B cell (primary cell): ENCODE measurements at regions not wholly inside any gene's neighbourhood (a gene's known extent, or its start where the extent isn't known, plus 50 kb on each side); places are given as distances from the start of the nearest gene placed in this dataset.

Experiments
- ATAC-seq: fragments of 200-7000 bp; cut with Tn5 transposase; one replicate; pipeline ENCODE4 v1.10.0; 2021; ENCODE audit warnings: low read depth, mild to moderate bottlenecking, moderate number of reproducible peaks, moderate library complexity
- CTCF ChIA-PET: fragments of 350-600 bp; sonication (Branson Sonifier 250); formaldehyde crosslinking; loops from one replicate; lab custom pipeline; 2021; ENCODE audit warnings: antibody characterized with exemption, inconsistent platforms; lab: Charles Lee
- POLR2A ChIA-PET: fragments of 350-600 bp; sonication (Branson Sonifier 250); formaldehyde crosslinking; loops from one replicate; lab custom pipeline; 2021; ENCODE audit warnings: antibody characterized with exemption; lab: Charles Lee
- DNase-seq: peaks from one replicate; pipeline ENCODE4 v3.0.0; 2013
- H2AFZ ChIP-seq: 2 replicates; pipeline ENCODE4 v1.6.1; 2012; ENCODE audit warnings: mild to moderate bottlenecking, low read depth, low read length; ENCODE audit not compliant: insufficient read depth, poor library complexity, severe bottlenecking
- H3K27ac ChIP-seq, 2 donors: 1 replicate in 1 of 2; 2 replicates in 1 of 2; pipeline ENCODE4 v1.5.1; 2012 to 2013; ENCODE audit warnings: low read length in 2 of 2, mild to moderate bottlenecking in 2 of 2, moderate library complexity in 1 of 2
- H3K27me3 ChIP-seq, 4 experiments: fragments of 200-600 bp in 1 of 4; sonication (generic) in 1 of 4; replicated peaks in 1 of 4; 1 replicate in 2 of 4; 2 replicates in 2 of 4; pipeline versions ENCODE4 v1.6.1 to v1.7.0; 2013 to 2016; ENCODE audit warnings: low read length in 3 of 4, mild to moderate bottlenecking in 2 of 4, mixed read lengths in 1 of 4, moderate library complexity in 1 of 4; ENCODE audit not compliant: insufficient read depth in 4 of 4, control insufficient read depth in 3 of 4; ENCODE audit errors: control extremely low read depth in 1 of 4
- H3K36me3 ChIP-seq, 2 experiments: replicated peaks in 1 of 2; 1 replicate in 1 of 2; 2 replicates in 1 of 2; pipeline versions ENCODE4 v1.6.1 to v1.7.1; 2013; ENCODE audit warnings: low read length in 1 of 2; ENCODE audit not compliant: insufficient read depth in 2 of 2, control insufficient read depth in 1 of 2; ENCODE audit errors: control extremely low read depth in 1 of 2, extremely low read depth in 1 of 2
- H3K4me1 ChIP-seq, 2 donors: fragments of 200-600 bp in 1 of 2; sonication (generic) in 1 of 2; 1 replicate in 1 of 2; 2 replicates in 1 of 2; pipeline versions ENCODE4 v1.5.1 to v1.6.1; 2013 to 2017; ENCODE audit warnings: low read length in 2 of 2; ENCODE audit not compliant: control insufficient read depth in 2 of 2, insufficient read depth in 2 of 2
- H3K4me2 ChIP-seq: replicated peaks from 2 replicates; pipeline ENCODE3; 2012; ENCODE audit warnings: mild to moderate bottlenecking, low read depth, low read length; ENCODE audit not compliant: poor library complexity, severe bottlenecking
- H3K4me3 ChIP-seq, 5 experiments: fragments of 200-600 bp in 1 of 5; sonication (generic) in 1 of 5; 1 replicate in 3 of 5; 2 replicates in 2 of 5; pipeline versions ENCODE4 v1.5.1 to v1.7.0; 2011 to 2016; ENCODE audit warnings: low read length in 4 of 5, mild to moderate bottlenecking in 4 of 5, low read depth in 2 of 5, control low read depth in 1 of 5, moderate library complexity in 1 of 5; ENCODE audit not compliant: insufficient read depth in 1 of 5; ENCODE audit errors: control extremely low read depth in 1 of 5, extremely low read depth in 1 of 5
- H3K79me2 ChIP-seq: fragments of 200-600 bp; sonication (generic); one replicate; pipeline ENCODE4 v1.6.0; 2016; ENCODE audit warnings: low read length; ENCODE audit not compliant: control insufficient read depth, insufficient read depth
- H3K9ac ChIP-seq: fragments of 200-600 bp; sonication (generic); 2 replicates; pipeline ENCODE4 v1.6.1; 2017; ENCODE audit warnings: mild to moderate bottlenecking, low read length, moderate library complexity
- H3K9me3 ChIP-seq, 3 donors: one replicate each; pipeline versions ENCODE4 v1.6.1 to v1.7.1; 2013; ENCODE audit warnings: low read length in 2 of 3; ENCODE audit not compliant: control insufficient read depth in 2 of 3, insufficient read depth in 1 of 3; ENCODE audit errors: control extremely low read depth in 1 of 3
- H4K20me1 ChIP-seq: 2 replicates; pipeline ENCODE4 v1.6.0; 2012; ENCODE audit warnings: mild to moderate bottlenecking, low read length; ENCODE audit not compliant: insufficient read depth, control insufficient read depth, poor library complexity, severe bottlenecking
- H3K27ac Mint-ChIP-seq: one replicate; pipeline ENCODE4 v1.8.0; 2021; ENCODE audit warnings: mixed read lengths
- H3K27me3 Mint-ChIP-seq: one replicate; pipeline ENCODE4 v1.8.0; 2021; ENCODE audit warnings: mixed read lengths
- H3K4me1 Mint-ChIP-seq: one replicate; pipeline ENCODE4 v1.8.0; 2021; ENCODE audit warnings: mixed read lengths
- H3K4me3 Mint-ChIP-seq: one replicate; pipeline ENCODE4 v1.8.0; 2021; ENCODE audit warnings: mixed read lengths
- H3K9me3 Mint-ChIP-seq: one replicate; pipeline ENCODE4 v1.8.0; 2022; ENCODE audit warnings: mixed read lengths; ENCODE audit not compliant: insufficient read depth
- EZH2 ChIP-seq: IDR thresholded peaks from 2 replicates; pipeline ENCODE4 v1.6.1; 2012; ENCODE audit warnings: borderline replicate concordance, low read depth, mild to moderate bottlenecking, moderate library complexity, low read length; ENCODE audit not compliant: insufficient read depth, poor library complexity, severe bottlenecking
- WGBS: methylation state at CpG from one replicate; pipeline ENCODE4 v1.1.5; 2013; ENCODE audit warnings: missing lambda C conversion rate; ENCODE audit not compliant: insufficient coverage; 5-methylcytosine and 5-hydroxymethylcytosine counted together
- intact Hi-C: fragments of 100-400 bp; cut with micrococcal nuclease; formaldehyde crosslinking; loops from one replicate; pipeline ENCODE4 v1.10.0; 2022
- TF ChIP-seq, protein P1 (sequence below): fragments of 200-600 bp; IDR thresholded peaks from one replicate; pipeline ENCODE4 v1.8.0; 2022; ENCODE audit warnings: antibody characterized with exemption, mild to moderate bottlenecking

DNA sequence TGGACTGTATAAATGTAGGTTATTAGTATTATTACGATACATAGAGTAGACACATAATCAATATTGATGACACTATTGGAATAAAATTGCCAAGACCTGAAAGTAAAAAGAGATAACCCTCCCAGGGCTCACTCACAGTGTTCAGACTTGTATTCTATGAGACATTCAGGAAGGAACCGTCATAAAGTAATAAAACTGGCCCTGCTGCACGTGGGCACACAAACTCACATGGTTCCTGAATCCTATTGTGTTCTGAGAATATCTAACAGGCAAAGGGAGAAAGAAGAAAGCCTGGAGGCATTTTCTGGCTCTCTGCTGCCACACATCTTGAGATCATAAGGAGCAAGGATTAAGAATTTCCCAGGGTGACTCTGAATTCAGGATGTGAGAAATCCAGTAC, 575.9 kb downstream of the HS3ST4 start:
- no peak overlapping the region for H3K4me3 ChIP-seq
- no peaks in the 10 kb centered on the region for H3K79me2 ChIP-seq
- no peaks in the 10 kb centered on the region for H3K27me3 ChIP-seq
- H3K4me2 ChIP-seq = no peak overlapping the region
- no peak for DNase-seq
- CTCF ChIA-PET = no interaction called here
- H3K9ac ChIP-seq = no peak overlapping the region
- H3K27me3 Mint-ChIP-seq = no peaks in the 10 kb centered on the region
- no peaks in the 10 kb centered on the region for H3K4me1 ChIP-seq
- H3K4me1 Mint-ChIP-seq = peaks cover 6% of the 10 kb centered on the region
- no peak for ATAC-seq
- H3K4me3 Mint-ChIP-seq = no peak overlapping the region
- TF ChIP-seq, protein P1, sequence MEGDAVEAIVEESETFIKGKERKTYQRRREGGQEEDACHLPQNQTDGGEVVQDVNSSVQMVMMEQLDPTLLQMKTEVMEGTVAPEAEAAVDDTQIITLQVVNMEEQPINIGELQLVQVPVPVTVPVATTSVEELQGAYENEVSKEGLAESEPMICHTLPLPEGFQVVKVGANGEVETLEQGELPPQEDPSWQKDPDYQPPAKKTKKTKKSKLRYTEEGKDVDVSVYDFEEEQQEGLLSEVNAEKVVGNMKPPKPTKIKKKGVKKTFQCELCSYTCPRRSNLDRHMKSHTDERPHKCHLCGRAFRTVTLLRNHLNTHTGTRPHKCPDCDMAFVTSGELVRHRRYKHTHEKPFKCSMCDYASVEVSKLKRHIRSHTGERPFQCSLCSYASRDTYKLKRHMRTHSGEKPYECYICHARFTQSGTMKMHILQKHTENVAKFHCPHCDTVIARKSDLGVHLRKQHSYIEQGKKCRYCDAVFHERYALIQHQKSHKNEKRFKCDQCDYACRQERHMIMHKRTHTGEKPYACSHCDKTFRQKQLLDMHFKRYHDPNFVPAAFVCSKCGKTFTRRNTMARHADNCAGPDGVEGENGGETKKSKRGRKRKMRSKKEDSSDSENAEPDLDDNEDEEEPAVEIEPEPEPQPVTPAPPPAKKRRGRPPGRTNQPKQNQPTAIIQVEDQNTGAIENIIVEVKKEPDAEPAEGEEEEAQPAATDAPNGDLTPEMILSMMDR = no peak
- no peak overlapping the region for H3K27ac ChIP-seq
- H3K9me3 Mint-ChIP-seq = no peaks in the 10 kb centered on the region
- no peak overlapping the region for H3K27ac Mint-ChIP-seq
- H3K9me3 ChIP-seq = no peaks in the 10 kb centered on the region
- POLR2A ChIA-PET = no interaction called here
- H4K20me1 ChIP-seq = no peaks in the 10 kb centered on the region
- H2AFZ ChIP-seq = no peak overlapping the region
- intact Hi-C loops = no loop called here
- H3K36me3 ChIP-seq = no peaks in the 10 kb centered on the region
- 50% methylated on average over 2 of the region's 3 CpGs for WGBS

DNA sequence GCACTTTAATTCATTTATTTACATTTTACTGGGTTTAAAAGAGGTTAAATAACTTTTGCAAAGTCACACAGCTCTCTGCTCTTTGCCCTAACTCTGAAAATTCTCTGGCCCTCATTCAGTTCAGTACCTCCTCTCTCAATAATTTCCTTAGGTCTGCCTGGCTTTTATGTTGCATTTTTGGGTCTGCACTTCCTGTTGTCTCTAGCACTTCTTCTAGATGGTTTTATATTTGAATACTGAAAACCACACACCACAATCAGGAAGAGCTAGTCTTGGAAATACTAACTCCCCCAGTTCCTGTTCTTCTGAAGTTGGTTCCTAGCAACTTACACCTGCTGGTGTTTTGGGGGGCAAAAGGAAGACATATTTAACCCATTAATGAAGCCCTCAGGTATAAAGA, 577.9 kb downstream of the HS3ST4 start:
- Histone ChIP-seq H3K4me3 (no peak overlapping the region), H3K36me3 (no peaks in the 10 kb centered on the region), H2AFZ (no peak overlapping the region), H3K79me2 (no peaks in the 10 kb centered on the region), H3K4me2 (no peak overlapping the region), H3K27ac (no peak overlapping the region), H3K27me3 (no peaks in the 10 kb centered on the region), H3K9ac (no peak overlapping the region), H3K9me3 (no peaks in the 10 kb centered on the region), H4K20me1 (no peaks in the 10 kb centered on the region), H3K4me1 (no peaks in the 10 kb centered on the region)
- no peak overlapping the region for H3K27ac Mint-ChIP-seq
- H3K4me3 Mint-ChIP-seq = no peak overlapping the region
- CTCF ChIA-PET = no interaction called here
- POLR2A ChIA-PET = no interaction called here
- H3K4me1 Mint-ChIP-seq = peaks cover 6% of the 10 kb centered on the region
- intact Hi-C loops = no loop called here
- TF ChIP-seq, protein P1 = no peak
- no peak for TF ChIP-seq EZH2
- H3K27me3 Mint-ChIP-seq = no peaks in the 10 kb centered on the region
- no peaks in the 10 kb centered on the region for H3K9me3 Mint-ChIP-seq
- DNase-seq (no peak), ATAC-seq (no peak)
